H1 (cell line): ENCODE measurements at regions not wholly inside any gene's neighbourhood (a gene's known extent, or its start where the extent isn't known, plus 50 kb on each side); places are given as distances from the start of the nearest gene placed in this dataset.

Source experiments
- CTCF ChIA-PET: fragments of 300-600 bp; sonication (Branson Sonifier 250); formaldehyde crosslinking; loops from one replicate; lab custom pipeline; 2021; ENCODE audit not compliant: partially characterized antibody; lab: Charles Lee
- POLR2A ChIA-PET: fragments of 300-600 bp; sonication (Branson Sonifier 250); formaldehyde crosslinking; loops from one replicate; lab custom pipeline; 2021; ENCODE audit warnings: inconsistent platforms; ENCODE audit not compliant: partially characterized antibody; lab: Charles Lee
- DNase-seq, 2 experiments: peaks; one replicate each; pipeline versions ENCODE4 v3.0.0 to v3.0.0-alpha.2; 2010 to 2022; ENCODE audit warnings: low spot score in 2 of 2, low read depth in 1 of 2, mixed read lengths in 1 of 2
- FAIRE-seq: peaks from 2 replicates; lab custom pipeline; 2011; peaks lifted over from hg19 to GRCh38; lab: Jason Lieb, UNC
- H2AFZ ChIP-seq: 2 replicates; pipeline ENCODE4 v1.8.1; 2012; ENCODE audit warnings: low read length, inconsistent platforms
- H2AK5ac ChIP-seq: 2 replicates; pipeline ENCODE4 v1.6.1; 2013; ENCODE audit warnings: low read depth, low read length
- H2BK120ac ChIP-seq: replicated peaks from 2 replicates; pipeline ENCODE3; 2013; ENCODE audit warnings: low read depth, low read length, inconsistent platforms
- H2BK12ac ChIP-seq: 2 replicates; pipeline ENCODE4 v1.6.1; 2013; ENCODE audit warnings: low read depth, low read length
- H2BK15ac ChIP-seq: 2 replicates; pipeline ENCODE4 v1.6.1; 2013; ENCODE audit warnings: low read length
- H2BK20ac ChIP-seq: 2 replicates; pipeline ENCODE4 v1.6.1; 2013; ENCODE audit warnings: low read length
- H2BK5ac ChIP-seq: 2 replicates; pipeline ENCODE4 v1.6.1; 2013; ENCODE audit warnings: low read depth, low read length
- H3K14ac ChIP-seq: 2 replicates; pipeline ENCODE4 v1.6.1; 2013; ENCODE audit warnings: inconsistent platforms; ENCODE audit not compliant: insufficient read length
- H3K18ac ChIP-seq: 2 replicates; pipeline ENCODE4 v1.6.1; 2013; ENCODE audit warnings: low read length; ENCODE audit errors: extremely low read depth
- H3K23ac ChIP-seq: 2 replicates; pipeline ENCODE4 v1.6.1; 2013; ENCODE audit warnings: inconsistent platforms; ENCODE audit not compliant: insufficient read length
- H3K23me2 ChIP-seq: 2 replicates; pipeline ENCODE4 v1.6.1; 2013; ENCODE audit warnings: low read depth, low read length
- H3K27ac ChIP-seq: 2 replicates; pipeline ENCODE4 v1.6.1; 2011; ENCODE audit warnings: low read depth, low read length, inconsistent platforms
- H3K27me3 ChIP-seq, 4 experiments: replicated peaks in 1 of 4; 1 replicate in 1 of 4; 2 replicates in 3 of 4; pipeline versions ENCODE4 v1.6.1 to v1.8.1; 2011 to 2013; ENCODE audit warnings: low read length in 3 of 4, mild to moderate bottlenecking in 3 of 4, inconsistent platforms in 2 of 4, mixed read lengths in 2 of 4, moderate library complexity in 1 of 4; ENCODE audit not compliant: control insufficient read depth in 3 of 4, insufficient read depth in 3 of 4; ENCODE audit errors: extremely low read depth in 1 of 4
- H3K36me3 ChIP-seq, 4 experiments: 2 replicates each; pipeline versions ENCODE4 v1.6.1 to v1.8.1; 2011 to 2013; ENCODE audit warnings: mild to moderate bottlenecking in 4 of 4, low read length in 3 of 4, moderate library complexity in 2 of 4, control low read depth in 1 of 4, inconsistent platforms in 1 of 4; ENCODE audit not compliant: insufficient read depth in 4 of 4, control insufficient read depth in 2 of 4
- H3K4ac ChIP-seq: replicated peaks from 2 replicates; pipeline ENCODE3; 2013; ENCODE audit warnings: low read length, low read depth, mixed read lengths, inconsistent platforms; ENCODE audit not compliant: insufficient read length
- H3K4me1 ChIP-seq, 4 experiments: replicated peaks in 1 of 4; 1 replicate in 1 of 4; 2 replicates in 3 of 4; pipeline versions ENCODE4 v1.6.1 to v1.8.1; 2011 to 2013; ENCODE audit warnings: low read length in 3 of 4, inconsistent platforms in 2 of 4, mixed read lengths in 1 of 4; ENCODE audit not compliant: insufficient read depth in 4 of 4, control insufficient read depth in 3 of 4
- H3K4me2 ChIP-seq, 2 experiments: 2 replicates each; pipeline versions ENCODE4 v1.6.1 to v1.8.1; 2011 to 2013; ENCODE audit warnings: low read depth in 2 of 2, low read length in 2 of 2, control low read depth in 1 of 2, inconsistent platforms in 1 of 2, mild to moderate bottlenecking in 1 of 2; ENCODE audit not compliant: insufficient read depth in 1 of 2
- H3K4me3 ChIP-seq, 4 experiments: fragments of 200-600, 300-600 bp in 1 of 4; sonication (generic), shearing (Covaris generic), sonication (Bioruptor Twin) in 1 of 4; 2 replicates each; pipeline versions ENCODE4 v1.5.1 to v1.8.1; 2011 to 2016; ENCODE audit warnings: low read length in 4 of 4, low read depth in 3 of 4, control low read depth in 2 of 4, inconsistent platforms in 2 of 4, mild to moderate bottlenecking in 2 of 4, mixed read lengths in 1 of 4, moderate library complexity in 1 of 4; ENCODE audit not compliant: insufficient read depth in 2 of 4; ENCODE audit errors: extremely low read depth in 1 of 4
- H3K56ac ChIP-seq: replicated peaks from 2 replicates; pipeline ENCODE3; 2013; ENCODE audit warnings: low read depth, mild to moderate bottlenecking, mixed read lengths, low read length, inconsistent platforms; ENCODE audit not compliant: insufficient read length
- H3K79me1 ChIP-seq: 2 replicates; pipeline ENCODE4 v1.6.1; 2013; ENCODE audit warnings: low read depth, low read length, control low read depth
- H3K79me2 ChIP-seq, 2 experiments: 2 replicates each; pipeline versions ENCODE4 v1.6.1 to v1.8.1; 2012 to 2013; ENCODE audit warnings: low read length in 2 of 2, mild to moderate bottlenecking in 2 of 2, inconsistent platforms in 1 of 2; ENCODE audit not compliant: insufficient read depth in 2 of 2, control insufficient read depth in 1 of 2
- H3K9ac ChIP-seq, 4 experiments: replicated peaks in 1 of 4; 1 replicate in 1 of 4; 2 replicates in 3 of 4; pipeline versions ENCODE4 v1.6.1 to v1.8.1; 2011 to 2013; ENCODE audit warnings: low read depth in 3 of 4, low read length in 3 of 4, control low read depth in 2 of 4, mild to moderate bottlenecking in 2 of 4, moderate library complexity in 2 of 4, inconsistent platforms in 1 of 4; ENCODE audit errors: extremely low read depth in 1 of 4
- H3K9me3 ChIP-seq, 2 experiments: 2 replicates each; pipeline versions ENCODE4 v1.6.1 to v1.8.1; 2012 to 2013; ENCODE audit warnings: mild to moderate bottlenecking in 2 of 2, moderate library complexity in 2 of 2, control low read depth in 1 of 2, inconsistent platforms in 1 of 2, low read depth in 1 of 2, low read length in 1 of 2, mixed read lengths in 1 of 2; ENCODE audit not compliant: insufficient read depth in 2 of 2
- H4K20me1 ChIP-seq, 2 experiments: replicated peaks in 1 of 2; 2 replicates each; pipeline versions ENCODE3 to v1.8.1; 2011 to 2013; ENCODE audit warnings: inconsistent platforms in 2 of 2, low read length in 2 of 2, mild to moderate bottlenecking in 1 of 2; ENCODE audit not compliant: insufficient read depth in 2 of 2, control insufficient read depth in 1 of 2
- H4K5ac ChIP-seq: 2 replicates; pipeline ENCODE4 v1.6.1; 2013; ENCODE audit warnings: low read length, low read depth, mixed read lengths, inconsistent platforms; ENCODE audit not compliant: insufficient read length
- H4K8ac ChIP-seq: 2 replicates; pipeline ENCODE4 v1.8.0; 2013; ENCODE audit warnings: mild to moderate bottlenecking, moderate library complexity, low read length, inconsistent platforms; ENCODE audit not compliant: insufficient read depth; ENCODE audit errors: extremely low read depth
- H4K91ac ChIP-seq: replicated peaks from 2 replicates; pipeline ENCODE3; 2013; ENCODE audit warnings: low read length, mixed read lengths, inconsistent platforms; ENCODE audit not compliant: insufficient read length
- ASH2L ChIP-seq: fragments of 200-600, 300-600 bp; sonication (generic); IDR thresholded peaks from one replicate; pipeline ENCODE4 v1.7.1; 2017; ENCODE audit warnings: low read length
- EP300 ChIP-seq, 2 experiments: IDR thresholded peaks; 1 replicate in 1 of 2; 2 replicates in 1 of 2; pipeline ENCODE4 v1.6.1; 2011 to 2012; ENCODE audit warnings: low read depth in 2 of 2, low read length in 2 of 2, mild to moderate bottlenecking in 2 of 2, borderline replicate concordance in 1 of 2, inconsistent platforms in 1 of 2, moderate library complexity in 1 of 2
- KDM5A ChIP-seq: fragments of 200-600 bp; IDR thresholded peaks from 2 replicates; pipeline ENCODE4 v1.7.1; 2012; ENCODE audit warnings: mild to moderate bottlenecking, low read length, inconsistent platforms, mixed read lengths
- TBP ChIP-seq: IDR thresholded peaks from 2 replicates; pipeline ENCODE4 v1.6.1; 2011; ENCODE audit warnings: low read depth, low read length, improper control_type of control experiment
- ZNF274 ChIP-seq: IDR thresholded peaks from 2 replicates; pipeline ENCODE4 v1.7.0; 2012; ENCODE audit warnings: low read length, borderline replicate concordance; ENCODE audit errors: extremely low read depth
- WGBS, 2 experiments: shearing (Covaris generic) in 1 of 2; methylation state at CpG; one replicate each; pipeline versions ENCODE4 v1.1.6 to v1.1.7; 2013 to 2015; ENCODE audit warnings: low lambda C conversion rate in 2 of 2, mixed read lengths in 2 of 2, inconsistent platforms in 1 of 2, low coverage in 1 of 2, missing lambda C conversion rate in 1 of 2; ENCODE audit not compliant: insufficient replicate concordance in 2 of 2, insufficient coverage in 1 of 2, insufficient read length in 1 of 2; ENCODE audit errors: extremely low coverage in 1 of 2, missing lambda C conversion rate in 1 of 2; 5-methylcytosine and 5-hydroxymethylcytosine counted together

GRCh38 chr12:40602562-40602961, 89.7 kb upstream of the CNTN1 start:
- Histone ChIP-seq H3K23me2 (no peaks in the 10 kb centered on the region; the same call in 1 of the 2 replicates), H4K5ac (no peak overlapping the region), H2BK20ac (no peak overlapping the region), H4K20me1 (no peaks in the 10 kb centered on the region), H3K4me1 (no peaks in the 10 kb centered on the region), H3K9me3 (peaks cover 0 to 2% of the 10 kb centered on the region in 2 experiments; a peak in 1 of 4 replicates), H3K56ac (no peak overlapping the region), H4K8ac (no peak overlapping the region), H2BK15ac (no peak overlapping the region), H3K36me3 (no peaks in the 10 kb centered on the region), H3K79me2 (no peaks in the 10 kb centered on the region), H3K4me2 (no peak overlapping the region), H2BK120ac (no peak overlapping the region), H3K27me3 (no peaks in the 10 kb centered on the region), H3K4ac (no peak overlapping the region), H3K79me1 (no peaks in the 10 kb centered on the region), H3K4me3 (no peak overlapping the region), H2BK12ac (no peak overlapping the region), H2AFZ (no peak overlapping the region), H2AK5ac (no peak overlapping the region), H3K27ac (no peak overlapping the region), H3K23ac (no peak overlapping the region), H3K9ac (no peak overlapping the region), H3K14ac (no peak overlapping the region), H3K18ac (no peak overlapping the region), H4K91ac (no peak overlapping the region), H2BK5ac (no peak overlapping the region)
- no peak for TF ChIP-seq EP300 (IDR thresholded peaks at IDR 0.05; ENCODE audit: borderline replicate concordance in 1 of 2, low read depth in 2 of 2, low read length in 2 of 2)
- no peak for TF ChIP-seq KDM5A
- TF ChIP-seq ASH2L: no peak
- no peak for TF ChIP-seq TBP
- no peak for TF ChIP-seq ZNF274
- 86% methylated on average over 3 of the region's 3 CpGs; no CpG with 5 or more reads in 1 of the 2 experiments for WGBS, 2 experiments
- ChIA-PET CTCF (interaction anchor here (1.5 kb wide), 1 partner anchor 18 kb away, joined by 4 read pairs; no protein-coding TSS in a partner anchor), POLR2A (no interaction called here)
- DNase-seq (no peak), FAIRE-seq (no peak)
